GM18861 (cell line): ENCODE measurements at regions not wholly inside any gene's neighbourhood (a gene's known extent, or its start where the extent isn't known, plus 50 kb on each side); places are given as distances from the start of the nearest gene placed in this dataset.

Experiments used
- ATAC-seq: cut with Tn5 transposase; IDR thresholded peaks from one replicate; pipeline ENCODE4 v1.9.1; 2021; ENCODE audit not compliant: unreplicated experiment

GRCh38 chr14:71716041-71716772 is 216.0 kb upstream of the RGS6 start:
- no peak for ATAC-seq

- ATAC-seq: no peak
These were observed 211.1 kb upstream of the RGS6 start for GRCh38 chr14:71720978-71721624.

- no peak for ATAC-seq
These were observed 210.4 kb upstream of the RGS6 start for GRCh38 chr14:71721791-71722190.

- no peak for ATAC-seq
These were observed 209.3 kb upstream of the RGS6 start for GRCh38 chr14:71722885-71723284.

- ATAC-seq: no peak
These were observed 206.2 kb upstream of the RGS6 start for GRCh38 chr14:71725922-71726579.

- ATAC-seq: no peak
These were observed 205.6 kb upstream of the RGS6 start for GRCh38 chr14:71726580-71727021.

- ATAC-seq: no peak
These were observed 203.8 kb upstream of the RGS6 start for GRCh38 chr14:71728386-71728785.

GRCh38 chr14:71729596-71729995 is 202.6 kb upstream of the RGS6 start:
- ATAC-seq: no peak

GRCh38 chr14:71730471-71730870 is 201.8 kb upstream of the RGS6 start:
- ATAC-seq: no peak

GRCh38 chr14:71731096-71731495 is 201.1 kb upstream of the RGS6 start:
- ATAC-seq: no peak

- no peak for ATAC-seq
These were observed 198.9 kb upstream of the RGS6 start for GRCh38 chr14:71733210-71733883.

- no peak for ATAC-seq
These were observed 198.2 kb upstream of the RGS6 start for GRCh38 chr14:71734076-71734475.

- ATAC-seq: no peak
These were observed 197.3 kb upstream of the RGS6 start for GRCh38 chr14:71734885-71735284.

GRCh38 chr14:71737760-71738159 is 194.5 kb upstream of the RGS6 start:
- ATAC-seq: no peak

GRCh38 chr14:71739273-71739990 is 192.8 kb upstream of the RGS6 start:
- no peak for ATAC-seq

GRCh38 chr14:71741241-71741640 is 191.0 kb upstream of the RGS6 start:
- ATAC-seq: no peak

- no peak for ATAC-seq
These were observed 189.7 kb upstream of the RGS6 start for GRCh38 chr14:71742485-71742884.

- ATAC-seq: no peak
These were observed 187.2 kb upstream of the RGS6 start for GRCh38 chr14:71745072-71745471.

GRCh38 chr14:71748196-71748595 is 184.0 kb upstream of the RGS6 start:
- no peak for ATAC-seq

- no peak for ATAC-seq
These were observed 182.5 kb upstream of the RGS6 start for GRCh38 chr14:71749613-71750238.
